GM23248 (cell line): ENCODE measurements at regions not wholly inside any gene's neighbourhood (a gene's known extent, or its start where the extent isn't known, plus 50 kb on each side); places are given as distances from the start of the nearest gene placed in this dataset.

Source experiments
- EZH2 ChIP-seq: fragments of 200-600 bp; sonication (generic); IDR thresholded peaks from 2 replicates; pipeline ENCODE4 v1.6.1; 2018; ENCODE audit warnings: antibody characterized with exemption, mild to moderate bottlenecking; ENCODE audit not compliant: insufficient read depth, poor library complexity, severe bottlenecking
- EZH2phosphoT487 ChIP-seq: fragments of 200-600 bp; sonication (generic); IDR thresholded peaks from 2 replicates; pipeline ENCODE4 v1.6.1; 2018; ENCODE audit warnings: antibody characterized with exemption, moderate library complexity, mild to moderate bottlenecking, low read depth; ENCODE audit not compliant: insufficient read depth

DNA sequence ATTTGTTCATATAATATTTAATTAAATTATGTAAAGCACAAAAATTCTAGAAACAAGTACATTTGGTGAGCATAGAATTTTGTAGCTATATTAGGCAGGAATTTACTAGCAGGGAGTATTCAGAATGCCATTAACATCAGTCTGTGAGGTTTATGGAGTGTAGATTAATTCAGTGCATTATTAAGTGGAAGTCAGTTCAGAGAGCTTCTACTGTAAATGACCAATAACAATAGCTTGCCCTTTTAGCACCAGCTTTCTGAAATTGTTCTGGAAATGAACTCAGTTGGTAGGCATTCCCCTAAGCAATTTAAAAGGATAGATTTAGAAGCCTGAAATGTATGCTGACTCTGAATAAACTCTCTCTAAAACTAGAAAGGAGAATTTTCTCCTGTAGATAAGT, 208.2 kb upstream of the CNTNAP5 start:
- no peak for TF ChIP-seq EZH2
- no peak for TF ChIP-seq EZH2phosphoT487
